ENCODE measurements at regions not wholly inside any gene's neighbourhood (a gene's known extent, or its start where the extent isn't known, plus 50 kb on each side); places are given as distances from the start of the nearest gene placed in this dataset.

GRCh38 chr6:27157459-27158315 lies 89.8 kb upstream of the PRSS16 start:
- TF ChIP-seq CTCF (optimal IDR thresholded peaks at IDR 0.05 in 1 of 3, IDR thresholded peaks at IDR 0.05 in 1 of 3, conservative IDR thresholded peaks at IDR 0.05 in 1 of 3; ENCODE audit: extremely low read depth in 1 of 3, insufficient read depth in 2 of 3, low read length in 3 of 3) (peak; percentile 29 to 57 (median 35)), EZH2 (IDR thresholded peaks at IDR 0.05; ENCODE audit: low read length) (no peak)
